ENCODE measurements at regions not wholly inside any gene's neighbourhood (a gene's known extent, or its start where the extent isn't known, plus 50 kb on each side); places are given as distances from the start of the nearest gene placed in this dataset.
"Not testable (repeated sequence)": the region's sequence is repeated elsewhere in the genome, so short reads cannot be mapped to it uniquely, and the experiment has no call there.

DNA sequence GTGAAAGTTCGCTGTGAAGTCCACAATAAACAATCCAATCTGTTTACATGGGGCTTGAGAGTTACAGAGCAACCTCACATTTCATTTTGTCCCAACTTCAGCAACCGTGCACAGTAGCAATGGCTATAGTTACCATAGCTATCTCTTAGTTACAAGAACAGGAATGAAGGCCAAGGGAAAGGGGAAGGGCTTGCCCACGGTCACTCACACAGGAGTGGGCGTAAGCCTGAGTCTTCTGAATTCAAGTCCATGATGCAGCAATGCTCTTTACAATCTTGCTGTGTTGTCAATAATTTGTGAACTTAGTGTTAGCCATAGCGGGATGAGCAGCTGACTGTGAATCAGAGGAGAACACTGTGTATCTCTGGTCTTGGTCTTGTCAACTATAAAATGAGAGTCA, 102.9 kb downstream of the ADAMTS15 start:
- no peak for DNase-seq

GRCh38 chr11:130553306-130553705, 104.9 kb downstream of the ADAMTS15 start:
- DNase-seq = no peak

- no peak for DNase-seq
Observed at GRCh38 chr11:130554241-130555055, 106.0 kb downstream of the ADAMTS15 start.

- no peak for DNase-seq
Observed at GRCh38 chr11:130555251-130555841, 106.9 kb downstream of the ADAMTS15 start.

- DNase-seq = no peak
Observed at GRCh38 chr11:130560000-130560780, 111.7 kb downstream of the ADAMTS15 start.

- DNase-seq = no peak
Observed at GRCh38 chr11:130560781-130561109, 112.3 kb downstream of the ADAMTS15 start.

- no peak for DNase-seq
Observed at GRCh38 chr11:130561441-130561881, 113.0 kb downstream of the ADAMTS15 start.

- no peak for DNase-seq
Observed at GRCh38 chr11:130562549-130562948, 114.1 kb downstream of the ADAMTS15 start.

- not testable (repeated sequence) for DNase-seq
Observed at GRCh38 chr11:130566360-130566759, 117.9 kb downstream of the ADAMTS15 start.

- no peak for DNase-seq
Observed at GRCh38 chr11:130571519-130571918, 123.1 kb downstream of the ADAMTS15 start.

- no peak for DNase-seq
Observed at GRCh38 chr11:130571947-130572584, 123.6 kb downstream of the ADAMTS15 start.

GRCh38 chr11:130573767-130574166, 125.3 kb downstream of the ADAMTS15 start:
- no peak for DNase-seq

DNA sequence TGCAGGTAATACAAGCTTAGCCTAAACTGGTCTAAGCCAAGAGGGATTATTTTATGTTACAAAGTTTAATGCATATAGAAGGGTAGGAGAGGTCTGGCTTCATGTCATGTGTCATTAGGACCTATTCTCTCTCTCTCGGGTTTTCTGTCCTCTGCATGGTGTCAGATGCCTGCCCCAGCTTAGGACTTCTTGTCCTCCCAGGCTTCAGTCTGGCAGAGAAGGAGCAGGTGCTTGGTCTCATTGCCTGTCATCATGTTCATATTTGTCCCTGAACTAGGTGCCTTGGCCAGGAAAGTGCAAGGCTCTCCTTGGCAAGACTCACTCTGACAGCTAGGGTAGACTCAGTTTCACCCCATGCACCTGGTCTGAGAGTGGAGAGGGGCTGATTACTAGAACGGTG, 126.3 kb downstream of the ADAMTS15 start:
- DNase-seq = no peak

DNA sequence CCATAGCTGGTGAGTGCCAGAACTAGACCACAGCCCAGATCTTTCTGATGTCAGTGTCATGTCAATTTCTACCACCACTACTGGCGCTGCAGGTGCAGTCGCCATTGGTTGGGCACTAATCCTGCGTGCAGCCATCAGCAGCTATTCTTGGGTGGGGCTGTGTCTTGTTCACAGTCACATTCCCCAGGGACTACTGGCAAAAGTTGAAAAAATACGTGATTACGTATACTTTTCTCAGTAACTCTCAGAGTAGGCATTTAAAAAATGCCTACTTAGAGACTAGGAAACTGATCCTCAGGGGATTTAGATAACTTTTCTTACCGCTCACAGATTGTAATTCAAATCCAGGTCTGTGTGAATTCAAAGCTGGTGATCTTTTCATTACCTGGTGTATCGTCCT, 127.7 kb downstream of the ADAMTS15 start:
- DNase-seq = no peak

DNA sequence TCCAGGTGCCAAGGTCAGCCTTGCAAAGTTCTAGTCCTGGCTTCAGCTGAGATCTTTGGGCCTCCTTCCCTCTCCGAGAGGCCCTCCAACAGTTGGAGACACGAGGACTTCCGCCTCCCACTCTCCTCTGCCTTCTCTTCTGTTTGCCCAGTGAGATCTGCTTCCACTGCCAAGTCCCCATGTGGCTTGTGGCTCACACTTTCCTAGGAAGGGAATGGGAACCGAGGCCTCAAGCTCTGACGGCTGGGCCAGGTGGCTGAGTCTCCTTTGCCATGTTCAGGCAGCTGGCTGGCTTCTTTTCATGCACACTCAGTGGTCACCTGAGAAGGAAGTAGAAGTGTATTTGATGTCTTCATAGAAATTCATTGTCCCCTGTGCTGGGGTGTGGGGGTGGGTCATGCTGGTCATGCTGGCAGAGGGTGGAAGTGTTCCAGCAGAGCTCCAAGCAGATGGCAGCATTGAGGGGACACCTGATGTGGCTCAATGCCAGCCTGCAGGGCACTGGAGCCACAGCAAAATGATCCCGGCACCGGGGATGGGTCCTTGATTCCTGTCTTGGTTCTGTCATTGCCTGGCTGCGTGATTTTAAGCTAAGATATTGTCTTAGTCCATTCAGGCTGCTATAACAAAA, 130.4 kb downstream of the ADAMTS15 start:
- DNase-seq = no peak

- peak; percentile 70 for DNase-seq
Observed at GRCh38 chr11:130580372-130580771, 131.9 kb downstream of the ADAMTS15 start.

DNA sequence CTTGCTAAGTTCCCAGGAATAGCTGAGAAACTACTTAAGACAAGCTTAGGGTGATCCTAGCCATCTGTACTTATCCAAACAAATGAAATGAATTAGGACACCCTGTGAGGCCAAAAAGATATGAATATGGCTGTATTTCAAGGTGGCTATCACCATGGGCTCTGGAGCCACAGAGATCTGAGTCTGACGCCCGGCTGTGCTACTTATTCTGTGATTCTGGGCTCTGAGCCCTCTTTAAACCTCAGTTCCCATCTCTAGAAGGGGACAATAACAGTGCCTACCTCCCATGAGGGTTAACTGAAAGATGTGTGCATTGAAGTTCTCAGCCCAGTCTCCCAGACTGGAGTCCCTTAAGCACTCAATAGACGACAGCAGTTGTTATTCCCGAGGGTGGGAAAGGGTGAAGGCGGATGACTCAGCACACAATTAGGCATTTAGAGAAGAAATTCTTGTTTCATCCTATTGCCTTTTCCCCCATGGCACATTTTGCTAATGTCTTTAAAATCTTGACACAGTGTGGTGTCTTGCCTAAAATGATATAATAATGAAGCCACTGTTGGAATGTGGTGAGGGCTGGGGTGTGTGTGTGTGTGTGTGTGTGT, 132.5 kb downstream of the ADAMTS15 start:
- DNase-seq = no peak

GRCh38 chr11:130581646-130582045, 133.2 kb downstream of the ADAMTS15 start:
- DNase-seq = no peak

DNA sequence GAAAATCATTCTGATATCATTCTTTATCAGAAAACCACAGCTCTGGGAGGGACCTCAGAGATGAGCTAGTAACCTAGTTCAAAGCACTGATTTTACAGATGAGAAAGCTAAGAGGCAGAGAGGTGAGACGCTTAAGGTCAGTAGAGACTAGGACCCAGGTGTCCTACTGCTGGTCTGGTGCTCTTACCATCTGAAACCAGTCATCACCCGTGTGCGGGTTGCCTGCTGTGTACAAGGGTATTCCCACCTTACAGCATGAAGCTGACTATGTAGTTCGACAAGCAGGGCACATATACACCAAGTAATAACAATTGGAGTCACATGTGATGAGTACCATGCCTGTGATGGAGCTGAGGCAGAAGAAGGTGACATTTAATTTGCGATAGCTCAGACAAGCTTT, 133.7 kb downstream of the ADAMTS15 start:
- no peak for DNase-seq

GRCh38 chr11:130582981-130583380, 134.5 kb downstream of the ADAMTS15 start:
- no peak for DNase-seq

DNA sequence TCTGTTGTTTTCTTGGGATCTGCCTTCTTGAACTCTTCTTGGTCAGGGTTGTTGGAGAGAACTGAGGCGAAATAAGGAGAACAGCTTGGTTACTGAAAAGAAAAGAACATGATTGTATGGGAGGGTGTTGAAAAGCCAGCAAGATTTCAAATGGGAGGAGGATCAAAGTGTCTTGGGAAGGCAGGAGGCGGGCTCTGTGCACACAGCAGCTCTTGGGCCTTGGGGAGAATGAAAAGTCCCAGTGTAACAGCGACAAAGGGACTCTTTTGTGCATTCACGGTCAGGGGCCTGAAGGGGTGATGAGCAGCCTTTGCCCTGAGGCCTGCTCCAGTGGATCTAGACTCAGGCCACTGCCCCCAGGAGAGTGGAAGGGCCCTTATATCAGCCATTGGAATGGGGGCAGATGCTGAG, 135.4 kb downstream of the ADAMTS15 start:
- no peak for DNase-seq

- DNase-seq = no peak
Observed at GRCh38 chr11:130585545-130585944, 137.1 kb downstream of the ADAMTS15 start.

All from NCI-H748 treated with DMSO at 0.1 percent for 48 hours (cell line).